ENCODE measurements at regions not wholly inside any gene's neighbourhood (a gene's known extent, or its start where the extent isn't known, plus 50 kb on each side); places are given as distances from the start of the nearest gene placed in this dataset.

GRCh38 chr14:44759277-44759676, 202.5 kb downstream of the KLHL28 start:
- no peak for TF ChIP-seq PPARA (CRISPR knock-in tag; IDR thresholded peaks at IDR 0.05; ENCODE audit: borderline replicate concordance)
- no peak for TF ChIP-seq TOX (CRISPR knock-in tag; IDR thresholded peaks at IDR 0.05; ENCODE audit: borderline replicate concordance)
- no peak for TF ChIP-seq BACH2 (CRISPR knock-in tag; IDR thresholded peaks at IDR 0.05; ENCODE audit: borderline replicate concordance)
- no peak for TF ChIP-seq RARB (CRISPR knock-in tag; IDR thresholded peaks at IDR 0.05)
- no peak for TF ChIP-seq ZNF8 (CRISPR knock-in tag; IDR thresholded peaks at IDR 0.05)
- TF ChIP-seq SNAI2 (CRISPR knock-in tag; IDR thresholded peaks at IDR 0.05), result no peak
- no peak for ATAC-seq

GRCh38 chr14:44756554-44756953, 205.2 kb downstream of the KLHL28 start:
- TF ChIP-seq POU6F1 (CRISPR knock-in tag; IDR thresholded peaks at IDR 0.05; ENCODE audit: borderline replicate concordance, low read depth) (no peak), CREB5 (CRISPR knock-in tag; IDR thresholded peaks at IDR 0.05; ENCODE audit: low read depth) (no peak), ZFP30 (CRISPR knock-in tag; IDR thresholded peaks at IDR 0.05) (no peak), ISL1 (CRISPR knock-in tag; IDR thresholded peaks at IDR 0.05) (no peak), ZC3H10 (CRISPR knock-in tag; IDR thresholded peaks at IDR 0.05) (no peak), TOX (CRISPR knock-in tag; IDR thresholded peaks at IDR 0.05; ENCODE audit: borderline replicate concordance) (no peak), ARNTL (CRISPR knock-in tag; IDR thresholded peaks at IDR 0.05; ENCODE audit: borderline replicate concordance, low read depth) (no peak), GLIS3 (CRISPR knock-in tag; IDR thresholded peaks at IDR 0.05) (no peak), RARB (CRISPR knock-in tag; IDR thresholded peaks at IDR 0.05) (no peak), ESRRG (CRISPR knock-in tag; IDR thresholded peaks at IDR 0.05) (no peak), CSRNP3 (CRISPR knock-in tag; IDR thresholded peaks at IDR 0.05) (no peak), PATZ1 (CRISPR knock-in tag; IDR thresholded peaks at IDR 0.05; ENCODE audit: borderline replicate concordance) (no peak), BACH2 (CRISPR knock-in tag; IDR thresholded peaks at IDR 0.05; ENCODE audit: borderline replicate concordance) (no peak), ZNF565 (CRISPR knock-in tag; conservative IDR thresholded peaks at IDR 0.05; ENCODE audit: low read depth) (no peak), ZNF70 (CRISPR knock-in tag; IDR thresholded peaks at IDR 0.05) (no peak), TCF4 (CRISPR knock-in tag; IDR thresholded peaks at IDR 0.05; ENCODE audit: borderline replicate concordance) (no peak), TSHZ2 (CRISPR knock-in tag; IDR thresholded peaks at IDR 0.05) (no peak)
- ATAC-seq, result no peak

- TF ChIP-seq ZNF8 (CRISPR knock-in tag; IDR thresholded peaks at IDR 0.05) (no peak), ZNF565 (CRISPR knock-in tag; conservative IDR thresholded peaks at IDR 0.05; ENCODE audit: low read depth) (no peak), TCF4 (CRISPR knock-in tag; IDR thresholded peaks at IDR 0.05; ENCODE audit: borderline replicate concordance) (no peak), BACH2 (CRISPR knock-in tag; IDR thresholded peaks at IDR 0.05; ENCODE audit: borderline replicate concordance) (no peak), TSHZ2 (CRISPR knock-in tag; IDR thresholded peaks at IDR 0.05) (no peak), RARB (CRISPR knock-in tag; IDR thresholded peaks at IDR 0.05) (no peak), ZFP30 (CRISPR knock-in tag; IDR thresholded peaks at IDR 0.05) (no peak), CREB5 (CRISPR knock-in tag; IDR thresholded peaks at IDR 0.05; ENCODE audit: low read depth) (no peak), SNAI2 (CRISPR knock-in tag; IDR thresholded peaks at IDR 0.05) (no peak), ISL1 (CRISPR knock-in tag; IDR thresholded peaks at IDR 0.05) (no peak), CSRNP3 (CRISPR knock-in tag; IDR thresholded peaks at IDR 0.05) (no peak), ARNTL (CRISPR knock-in tag; IDR thresholded peaks at IDR 0.05; ENCODE audit: borderline replicate concordance, low read depth) (no peak), ZC3H10 (CRISPR knock-in tag; IDR thresholded peaks at IDR 0.05) (no peak), CSDC2 (CRISPR knock-in tag; IDR thresholded peaks at IDR 0.05) (no peak)
- ATAC-seq, result no peak
Measured at GRCh38 chr14:44745371-44745770, 216.4 kb downstream of the KLHL28 start.

All from SK-N-SH treated with all-trans-retinoic acid at 6 μM for 48 hours (cell line).